K562 (cell line): ENCODE measurements at regions not wholly inside any gene's neighbourhood (a gene's known extent, or its start where the extent isn't known, plus 50 kb on each side); places are given as distances from the start of the nearest gene placed in this dataset.

Experiments used
- ATAC-seq: fragments of 200-7000 bp; cut with Tn5 transposase; 3 replicates; pipeline ENCODE4 v1.9.1; 2020; ENCODE audit warnings: moderate library complexity
- BruUV-seq: library from RNA; stranded (reverse); fragments of 400-500 nt; replicated peaks from 2 replicates; lab custom pipeline; 2021; lab: Mats Ljungman, UMichigan
- CTCF ChIA-PET: fragments of 300-600 bp; formaldehyde crosslinking; extraction: SDS; loops from one replicate; lab custom pipeline; 2021; ENCODE audit warnings: low intra/inter-chr PET ratio; lab: Yijun Ruan, JAX
- POLR2A ChIA-PET: fragments of 300-600, 350-650 bp; sonication (Branson Sonifier 250); formaldehyde crosslinking; extraction: SDS; loops from one replicate; lab custom pipeline; 2021; ENCODE audit warnings: antibody characterized with exemption, inconsistent platforms; lab: Yijun Ruan, JAX
- DNase-seq, 4 experiments: peaks; one replicate each; pipeline versions ENCODE4 v3.0.0 to v3.0.0-alpha.2; 2011 to 2018; ENCODE audit warnings: low spot score in 3 of 4, mixed read lengths in 3 of 4; ENCODE audit errors: extremely low read depth in 1 of 4
- FAIRE-seq: peaks from 2 replicates; lab custom pipeline; 2011; peaks lifted over from hg19 to GRCh38; lab: Jason Lieb, UNC
- H2AFZ ChIP-seq: 2 replicates; pipeline ENCODE4 v1.6.0; 2011; ENCODE audit warnings: low read depth, low read length, control low read depth, inconsistent platforms
- H3K27ac ChIP-seq: fragments of 200-600 bp; 3 replicates; pipeline ENCODE4 v1.8.0; 2011; ENCODE audit warnings: low read depth, mild to moderate bottlenecking, control low read depth, inconsistent platforms, low read length, moderate library complexity, mixed read lengths; ENCODE audit errors: extremely low read depth
- H3K27me3 ChIP-seq, 2 experiments: fragments of 300-600 bp in 1 of 2; 2 replicates in 1 of 2; 3 replicates in 1 of 2; pipeline versions ENCODE4 v1.6.0 to v1.8.0; 2011; ENCODE audit warnings: inconsistent platforms in 2 of 2, low read length in 2 of 2, mild to moderate bottlenecking in 1 of 2, mixed read lengths in 1 of 2, moderate library complexity in 1 of 2; ENCODE audit not compliant: control insufficient read depth in 2 of 2, insufficient read depth in 2 of 2
- H3K36me3 ChIP-seq: fragments of 300-600 bp; 3 replicates; pipeline ENCODE4 v1.8.0; 2011; ENCODE audit warnings: mild to moderate bottlenecking, low read length, inconsistent platforms; ENCODE audit not compliant: control insufficient read depth, insufficient read depth
- H3K4me1 ChIP-seq, 2 experiments: fragments of 200-600 bp in 1 of 2; replicated peaks in 1 of 2; 2 replicates in 1 of 2; 3 replicates in 1 of 2; pipeline versions ENCODE4 v1.5.1 to v1.8.0; 2011; ENCODE audit warnings: inconsistent platforms in 2 of 2, low read length in 2 of 2, mild to moderate bottlenecking in 1 of 2, mixed read lengths in 1 of 2, moderate library complexity in 1 of 2; ENCODE audit not compliant: control insufficient read depth in 2 of 2, insufficient read depth in 2 of 2
- H3K4me2 ChIP-seq: 2 replicates; pipeline ENCODE4 v1.6.1; 2011; ENCODE audit warnings: low read length, control low read depth, inconsistent platforms, mixed read lengths; ENCODE audit not compliant: insufficient read depth
- H3K4me3 ChIP-seq: fragments of 200-600 bp; sonication (generic), shearing (Covaris generic); 2 replicates; pipeline ENCODE4 v1.5.1; 2016; ENCODE audit warnings: control low read depth, inconsistent platforms
- H3K79me2 ChIP-seq: fragments of 200-600 bp; 3 replicates; pipeline ENCODE4 v1.8.0; 2011; ENCODE audit warnings: low read length, inconsistent platforms; ENCODE audit not compliant: control insufficient read depth, insufficient read depth
- H3K9ac ChIP-seq, 2 experiments: 2 replicates each; pipeline versions ENCODE4 v1.6.0 to v1.6.1; 2011; ENCODE audit warnings: low read depth in 2 of 2, low read length in 2 of 2, control low read depth in 1 of 2, inconsistent platforms in 1 of 2, mild to moderate bottlenecking in 1 of 2, mixed read lengths in 1 of 2; ENCODE audit not compliant: insufficient read depth in 1 of 2
- H3K9me1 ChIP-seq: one replicate; pipeline ENCODE4 v1.6.0; 2011; ENCODE audit warnings: inconsistent platforms, mild to moderate bottlenecking, low read length, moderate library complexity; ENCODE audit not compliant: control insufficient read depth, insufficient read depth
- H3K9me3 ChIP-seq: replicated peaks from 2 replicates; pipeline ENCODE4 v1.5.1; 2011; ENCODE audit warnings: low read depth, low read length, inconsistent platforms; ENCODE audit not compliant: control insufficient read depth, insufficient read depth
- H4K20me1 ChIP-seq: replicated peaks from 2 replicates; pipeline ENCODE4 v1.6.1; 2011; ENCODE audit warnings: low read length, inconsistent platforms, mixed read lengths; ENCODE audit not compliant: control insufficient read depth, insufficient read depth
- CBFA2T2 ChIP-seq: fragments of 450-650 bp; conservative IDR thresholded peaks from 2 replicates; pipeline ENCODE4 v1.6.1; 2017; ENCODE audit warnings: mild to moderate bottlenecking
- CREBBP ChIP-seq: IDR thresholded peaks from one replicate; pipeline ENCODE4 v1.6.1; 2012; ENCODE audit warnings: low read depth, mild to moderate bottlenecking, control low read depth, inconsistent platforms, low read length
- FOS ChIP-seq: IDR thresholded peaks from 3 replicates; pipeline ENCODE4 v1.6.1; 2011; ENCODE audit not compliant: insufficient read length; ENCODE audit errors: extremely low read depth
- HEY1 ChIP-seq: fragments of 250-450 bp; sonication (Bioruptor Pico); IDR thresholded peaks from 2 replicates; pipeline ENCODE4 v1.5.0; 2020; ENCODE audit warnings: mild to moderate bottlenecking, moderate library complexity, borderline replicate concordance
- HNRNPLL ChIP-seq: fragments of 200-400 bp; formaldehyde crosslinking; IDR thresholded peaks from 2 replicates; pipeline ENCODE4 v1.6.1; 2017; ENCODE audit warnings: low read length, low read depth, mild to moderate bottlenecking; ENCODE audit not compliant: poor library complexity, severe bottlenecking
- JUN ChIP-seq, 2 experiments: sonication (generic) in 1 of 2; formaldehyde crosslinking in 1 of 2; IDR thresholded peaks; 2 replicates each; pipeline versions ENCODE4 v1.6.1 to v1.8.0; 2012 to 2022; ENCODE audit warnings: borderline replicate concordance in 2 of 2, mild to moderate bottlenecking in 2 of 2, improper control_type of control experiment in 1 of 2, low read depth in 1 of 2, low read length in 1 of 2, missing genetic modification reagents in 1 of 2
- KDM4B ChIP-seq, 2 experiments: fragments of 450-650 bp in 1 of 2; sonication (generic) in 1 of 2; IDR thresholded peaks; 2 replicates each; pipeline ENCODE4 v1.6.1; 2016 to 2017; ENCODE audit warnings: borderline replicate concordance in 2 of 2, antibody characterized with exemption in 1 of 2, low read depth in 1 of 2, mild to moderate bottlenecking in 1 of 2
- KDM5B ChIP-seq: fragments of 200-600 bp; sonication (generic); IDR thresholded peaks from 2 replicates; pipeline ENCODE4 v1.6.1; 2012; ENCODE audit warnings: low read depth, mild to moderate bottlenecking, moderate library complexity, low read length, control low read depth, inconsistent platforms; ENCODE audit not compliant: insufficient replicate concordance
- RAD51 ChIP-seq: fragments of 450-650 bp; IDR thresholded peaks from 2 replicates; pipeline ENCODE4 v1.7.1; 2016; ENCODE audit warnings: low read depth, mild to moderate bottlenecking, borderline replicate concordance
- SAFB ChIP-seq: fragments of 200-400 bp; formaldehyde crosslinking; IDR thresholded peaks from 2 replicates; pipeline ENCODE4 v1.6.1; 2017; ENCODE audit warnings: low read depth, low read length, borderline replicate concordance
- XRCC4 ChIP-seq: IDR thresholded peaks from one replicate; pipeline ENCODE4 v1.6.1; 2011; ENCODE audit not compliant: insufficient read depth, insufficient read length; ENCODE audit errors: extremely low read depth
- ZFP1 ChIP-seq: fragments of 450-650 bp; formaldehyde crosslinking; IDR thresholded peaks from 2 replicates; pipeline ENCODE4 v1.4.0; 2020; ENCODE audit warnings: mild to moderate bottlenecking, mixed read lengths
- ZNF232 ChIP-seq: sonication (generic); formaldehyde crosslinking; IDR thresholded peaks from 2 replicates; pipeline ENCODE4 v1.8.0; 2022; ENCODE audit warnings: mild to moderate bottlenecking, missing genetic modification reagents
- WGBS: fragments of 100-300 bp; shearing (Covaris generic); methylation state at CpG from one replicate; pipeline ENCODE4 v1.1.6; 2016; ENCODE audit warnings: low coverage, mixed read lengths; ENCODE audit not compliant: insufficient coverage; ENCODE audit errors: missing lambda C conversion rate; 5-methylcytosine and 5-hydroxymethylcytosine counted together
- in situ Hi-C: fragments of 300-500 bp; cut with MboI; formaldehyde crosslinking; loops from 4 replicates; pipeline ENCODE4 v1.15.0; 2018; ENCODE audit warnings: inconsistent platforms, mixed read lengths
- intact Hi-C: fragments of 100-400 bp; cut with micrococcal nuclease; formaldehyde crosslinking; loops from 2 replicates; pipeline ENCODE4 v1.14.2; 2022
- TF ChIP-seq, protein P1 (sequence below): IDR thresholded peaks from 3 replicates; pipeline ENCODE4 v1.6.1; 2011; ENCODE audit warnings: borderline replicate concordance, mild to moderate bottlenecking, moderate library complexity; ENCODE audit not compliant: insufficient read length; ENCODE audit errors: extremely low read depth
- TF ChIP-seq, protein P2 (sequence below): fragments of 250-450 bp; sonication (Bioruptor Pico); IDR thresholded peaks from 2 replicates; pipeline ENCODE4 v1.8.0; 2022; ENCODE audit warnings: moderate library complexity, mild to moderate bottlenecking, inconsistent platforms
- TF ChIP-seq, protein P3 (sequence below), 2 experiments: fragments of 450-650 bp; conservative IDR thresholded peaks; 2 replicates each; pipeline ENCODE4 v1.6.1; 2017; ENCODE audit warnings: mild to moderate bottlenecking in 2 of 2, moderate library complexity in 2 of 2

DNA sequence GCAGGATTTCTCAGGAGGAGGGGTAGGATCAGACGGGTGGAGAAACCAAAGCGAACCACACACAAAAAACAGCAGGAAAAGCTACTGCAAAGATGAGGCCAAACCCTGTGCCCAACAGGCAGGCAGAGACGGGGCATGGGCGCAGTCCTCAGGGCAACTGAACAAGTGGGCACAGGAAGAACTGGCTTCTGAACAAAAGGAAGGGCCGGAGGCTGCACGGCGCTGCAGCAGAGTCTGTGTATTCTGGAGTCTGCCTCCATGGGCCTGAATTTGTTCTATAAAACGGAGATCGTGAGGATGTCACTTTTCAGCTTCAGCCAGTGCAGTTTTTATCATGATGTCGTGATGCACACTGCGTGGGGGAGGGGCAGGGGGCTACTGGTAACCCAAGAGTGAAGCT, 1026.0 kb downstream of the TBC1D22A start:
- no peak overlapping the region for H3K4me2 ChIP-seq
- H3K9ac ChIP-seq, result no peak overlapping the region
- H3K9me1 ChIP-seq, result no peaks in the 10 kb centered on the region
- DNase-seq, result no peak
- in situ Hi-C loops (no loop called here), intact Hi-C loops (no loop called here)
- H3K79me2 ChIP-seq, result no peaks in the 10 kb centered on the region
- H4K20me1 ChIP-seq, result no peaks in the 10 kb centered on the region
- H3K4me1 ChIP-seq, result no peaks in the 10 kb centered on the region
- no peak for FAIRE-seq
- no TSS peak for BruUV-seq
- H3K4me3 ChIP-seq, result no peak overlapping the region
- ATAC-seq, result no peak
- no peak overlapping the region for H3K27ac ChIP-seq
- CTCF ChIA-PET, result no interaction called here
- WGBS, result 86% methylated on average over 7 of the region's 11 CpGs
- H3K36me3 ChIP-seq, result no peaks in the 10 kb centered on the region
- H2AFZ ChIP-seq, result no peak overlapping the region
- POLR2A ChIA-PET, result interaction anchor here (0.5 to 1.7 kb wide), 2 partner anchors 9 to 106 kb away, joined by 3 to 5 read pairs; no protein-coding TSS in a partner anchor
- no peaks in the 10 kb centered on the region for H3K27me3 ChIP-seq
- peaks cover 3% of the 10 kb centered on the region; the same call in 1 of the 2 replicates for H3K9me3 ChIP-seq
- TF ChIP-seq ZFP1 (CRISPR knock-in tag), result no peak
- TF ChIP-seq RAD51, result no peak
- TF ChIP-seq KDM5B, result no peak
- no peak for TF ChIP-seq SAFB
- TF ChIP-seq HEY1 (CRISPR knock-in tag), result no peak
- TF ChIP-seq, protein P1, sequence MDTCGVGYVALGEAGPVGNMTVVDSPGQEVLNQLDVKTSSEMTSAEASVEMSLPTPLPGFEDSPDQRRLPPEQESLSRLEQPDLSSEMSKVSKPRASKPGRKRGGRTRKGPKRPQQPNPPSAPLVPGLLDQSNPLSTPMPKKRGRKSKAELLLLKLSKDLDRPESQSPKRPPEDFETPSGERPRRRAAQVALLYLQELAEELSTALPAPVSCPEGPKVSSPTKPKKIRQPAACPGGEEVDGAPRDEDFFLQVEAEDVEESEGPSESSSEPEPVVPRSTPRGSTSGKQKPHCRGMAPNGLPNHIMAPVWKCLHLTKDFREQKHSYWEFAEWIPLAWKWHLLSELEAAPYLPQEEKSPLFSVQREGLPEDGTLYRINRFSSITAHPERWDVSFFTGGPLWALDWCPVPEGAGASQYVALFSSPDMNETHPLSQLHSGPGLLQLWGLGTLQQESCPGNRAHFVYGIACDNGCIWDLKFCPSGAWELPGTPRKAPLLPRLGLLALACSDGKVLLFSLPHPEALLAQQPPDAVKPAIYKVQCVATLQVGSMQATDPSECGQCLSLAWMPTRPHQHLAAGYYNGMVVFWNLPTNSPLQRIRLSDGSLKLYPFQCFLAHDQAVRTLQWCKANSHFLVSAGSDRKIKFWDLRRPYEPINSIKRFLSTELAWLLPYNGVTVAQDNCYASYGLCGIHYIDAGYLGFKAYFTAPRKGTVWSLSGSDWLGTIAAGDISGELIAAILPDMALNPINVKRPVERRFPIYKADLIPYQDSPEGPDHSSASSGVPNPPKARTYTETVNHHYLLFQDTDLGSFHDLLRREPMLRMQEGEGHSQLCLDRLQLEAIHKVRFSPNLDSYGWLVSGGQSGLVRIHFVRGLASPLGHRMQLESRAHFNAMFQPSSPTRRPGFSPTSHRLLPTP, result no peak
- TF ChIP-seq, protein P2, sequence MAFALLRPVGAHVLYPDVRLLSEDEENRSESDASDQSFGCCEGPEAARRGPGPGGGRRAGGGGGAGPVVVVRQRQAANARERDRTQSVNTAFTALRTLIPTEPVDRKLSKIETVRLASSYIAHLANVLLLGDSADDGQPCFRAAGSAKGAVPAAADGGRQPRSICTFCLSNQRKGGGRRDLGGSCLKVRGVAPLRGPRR, result no peak
- TF ChIP-seq CBFA2T2, result no peak
- no peak for TF ChIP-seq XRCC4
- TF ChIP-seq JUN (IDR thresholded peaks at IDR 0.05; ENCODE audit: borderline replicate concordance, low read depth, low read length), result no peak
- TF ChIP-seq JUN (CRISPR knock-in tag; IDR thresholded peaks at IDR 0.05; ENCODE audit: borderline replicate concordance), result no peak
- no peak for TF ChIP-seq KDM4B (IDR thresholded peaks at IDR 0.05; ENCODE audit: borderline replicate concordance in 2 of 2, low read depth in 1 of 2)
- TF ChIP-seq FOS, result no peak
- TF ChIP-seq CREBBP, result no peak
- TF ChIP-seq ZNF232 (CRISPR knock-in tag), result no peak
- TF ChIP-seq, protein P3, sequence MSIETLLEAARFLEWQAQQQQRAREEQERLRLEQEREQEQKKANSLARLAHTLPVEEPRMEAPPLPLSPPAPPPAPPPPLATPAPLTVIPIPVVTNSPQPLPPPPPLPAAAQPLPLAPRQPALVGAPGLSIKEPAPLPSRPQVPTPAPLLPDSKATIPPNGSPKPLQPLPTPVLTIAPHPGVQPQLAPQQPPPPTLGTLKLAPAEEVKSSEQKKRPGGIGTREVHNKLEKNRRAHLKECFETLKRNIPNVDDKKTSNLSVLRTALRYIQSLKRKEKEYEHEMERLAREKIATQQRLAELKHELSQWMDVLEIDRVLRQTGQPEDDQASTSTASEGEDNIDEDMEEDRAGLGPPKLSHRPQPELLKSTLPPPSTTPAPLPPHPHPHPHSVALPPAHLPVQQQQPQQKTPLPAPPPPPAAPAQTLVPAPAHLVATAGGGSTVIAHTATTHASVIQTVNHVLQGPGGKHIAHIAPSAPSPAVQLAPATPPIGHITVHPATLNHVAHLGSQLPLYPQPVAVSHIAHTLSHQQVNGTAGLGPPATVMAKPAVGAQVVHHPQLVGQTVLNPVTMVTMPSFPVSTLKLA (conservative IDR thresholded peaks at IDR 0.05), result no peak
- no peak for TF ChIP-seq HNRNPLL
